ENCODE measurements at regions not wholly inside any gene's neighbourhood (a gene's known extent, or its start where the extent isn't known, plus 50 kb on each side); places are given as distances from the start of the nearest gene placed in this dataset.

- no peak for TF ChIP-seq CTCF (IDR thresholded peaks at IDR 0.05)
- TF ChIP-seq POLR2AphosphoS5 (IDR thresholded peaks at IDR 0.05) = no peak
- TF ChIP-seq POLR2A (IDR thresholded peaks at IDR 0.05) = no peak
These were observed 53.8 kb upstream of the TARDBP start for GRCh38 chr1:10958614-10959013.

Data from prostate gland (tissue), 2 donors.